Motor neuron (in vitro differentiated cells): ENCODE measurements at regions not wholly inside any gene's neighbourhood (a gene's known extent, or its start where the extent isn't known, plus 50 kb on each side); places are given as distances from the start of the nearest gene placed in this dataset.

ENCODE experiments used
- ATAC-seq, 8 experiments: fragments of 200-7000 bp; cut with Tn5 transposase; replicated peaks in 6 of 8; 2 replicates each; pipeline ENCODE4 v1.8.0; 2021; ENCODE audit warnings: mild to moderate bottlenecking in 8 of 8, moderate library complexity in 8 of 8
- H3K27ac ChIP-seq, 2 donors: fragments of 250-450 bp; sonication (Bioruptor Pico); 2 replicates each; pipeline ENCODE4 v1.9.0; 2021; ENCODE audit warnings: antibody characterized with exemption in 2 of 2, mild to moderate bottlenecking in 2 of 2, moderate library complexity in 1 of 2
- H3K4me1 ChIP-seq, 2 donors: fragments of 250-450 bp; sonication (Bioruptor Pico); replicated peaks in 1 of 2; 2 replicates each; pipeline ENCODE4 v1.6.1; 2021; ENCODE audit warnings: antibody characterized with exemption in 2 of 2, mild to moderate bottlenecking in 2 of 2, moderate library complexity in 1 of 2
- H3K4me3 ChIP-seq, 5 donors: fragments of 250-450 bp; sonication (Bioruptor Pico); 2 replicates each; pipeline ENCODE4 v1.9.0; 2021; ENCODE audit warnings: antibody characterized with exemption in 5 of 5, mild to moderate bottlenecking in 5 of 5, moderate library complexity in 4 of 5
- WGBS, 10 experiments: fragments of 450-650 bp; shearing (Covaris generic); methylation state at CpG; one replicate each; pipeline ENCODE4 v1.0.0; 2022; 5-methylcytosine and 5-hydroxymethylcytosine counted together
- in situ Hi-C, 9 experiments: fragments of 400-800 bp; cut with MboI; loops; one replicate each; pipeline ENCODE4 v1.15.0; 2021; ENCODE audit warnings: low sequenced_read_pairs in 9 of 9, low pct_unique_long_range_greater_than_20kb in 2 of 9; ENCODE audit not compliant: unreplicated experiment in 9 of 9

GRCh38 chr4:187283201-187283955, 559.7 kb upstream of the FAT1 start:
- no peak for ATAC-seq
- in situ Hi-C loops, result no loop called here
- Histone ChIP-seq H3K4me1 (no peaks in the 10 kb centered on the region), H3K27ac (no peak overlapping the region), H3K4me3 (no peak overlapping the region)
- WGBS, 10 experiments, result 0 to 100% (median 54%) methylated on average over 1 to 10 of the region's 10 CpGs

DNA sequence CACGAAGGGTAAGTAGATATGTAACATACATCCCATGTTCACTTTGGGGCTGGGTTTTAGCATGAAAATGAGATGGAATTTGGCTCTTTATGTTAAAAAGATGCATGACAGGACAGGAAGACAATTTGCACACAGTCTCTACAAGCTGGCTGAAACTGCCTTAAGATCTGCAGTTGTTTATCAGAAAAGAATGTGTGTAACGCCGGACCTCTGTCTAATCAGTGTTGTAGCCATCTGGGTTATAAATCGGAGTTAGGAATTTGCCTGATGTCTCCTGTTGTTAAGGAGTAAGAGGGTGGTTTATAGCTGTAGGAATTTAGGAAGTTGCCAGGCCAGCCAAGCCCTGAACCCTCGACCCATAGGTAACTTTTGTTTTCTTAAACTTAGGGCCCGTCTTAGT, 562.9 kb upstream of the FAT1 start:
- Histone ChIP-seq H3K27ac (no peak overlapping the region), H3K4me3 (no peak overlapping the region), H3K4me1 (no peaks in the 10 kb centered on the region)
- in situ Hi-C loops, result no loop called here
- 0 to 100% (median 70%) methylated on average over 1 to 6 of the region's 6 CpGs for WGBS, 10 experiments
- peak in 5 of 8 experiments; percentile 26 to 53 (median 40) for ATAC-seq

DNA sequence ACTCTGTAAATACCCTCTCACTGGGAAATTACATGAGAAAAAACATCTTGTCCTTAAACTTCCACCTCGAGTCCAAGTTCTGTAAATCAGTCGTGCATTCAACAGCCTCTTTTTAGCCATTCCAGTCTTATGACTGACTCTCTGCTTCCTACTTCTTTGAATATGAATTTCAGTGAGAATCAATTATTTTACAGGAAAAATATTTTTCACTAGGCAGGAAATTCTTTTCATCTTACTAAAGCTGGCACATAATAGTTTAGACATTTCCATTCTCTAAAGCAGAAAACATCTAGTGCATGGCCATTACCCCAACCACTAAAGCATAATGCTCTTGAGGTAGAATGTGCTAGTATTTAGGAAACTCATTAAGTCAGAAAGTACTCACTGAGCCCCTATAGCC, 565.7 kb upstream of the FAT1 start:
- WGBS, 10 experiments, result 0 to 50% (median 29%) methylated on average over 1 to 2 of the region's 2 CpGs; no CpG with 5 or more reads in 5 of the 10 experiments
- Histone ChIP-seq H3K4me1 (no peaks in the 10 kb centered on the region), H3K4me3 (no peak overlapping the region), H3K27ac (no peak overlapping the region)
- ATAC-seq, result no peak
- in situ Hi-C loops, result no loop called here

- no peak overlapping the region for H3K27ac ChIP-seq
- no peak overlapping the region for H3K4me3 ChIP-seq
- no peak for ATAC-seq
- WGBS, 10 experiments, result 4 to 90% (median 57%) methylated on average over 1 to 3 of the region's 3 CpGs; no CpG with 5 or more reads in 1 of the 10 experiments
- in situ Hi-C loops, result no loop called here
- H3K4me1 ChIP-seq, result no peaks in the 10 kb centered on the region
Measured at GRCh38 chr4:187294861-187295260, 571.2 kb upstream of the FAT1 start.

DNA sequence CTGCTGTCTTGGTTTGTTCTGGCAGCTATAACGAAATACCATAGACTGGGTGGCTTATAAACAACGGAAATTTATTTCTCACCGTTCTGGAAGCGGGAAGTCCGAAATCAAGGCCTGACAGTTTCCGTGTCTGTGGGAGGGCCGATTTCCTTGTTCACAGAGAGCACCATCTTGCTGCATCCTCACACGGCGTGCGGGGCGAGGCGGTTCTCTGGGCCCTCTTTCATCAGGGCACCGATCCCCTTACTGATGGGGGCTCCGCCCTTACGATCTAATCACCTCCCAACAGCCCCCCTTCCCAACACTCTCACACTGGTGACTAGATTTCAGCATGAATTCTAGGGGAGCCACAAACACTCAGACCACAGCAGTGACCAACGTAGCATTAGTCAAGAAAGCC, 578.3 kb upstream of the FAT1 start:
- peak in 3 of 8 experiments; percentile 13 to 47 (median 22) for ATAC-seq
- Histone ChIP-seq H3K4me1 (peaks cover 7% of the 10 kb centered on the region in 2 donors), H3K4me3 (no peak overlapping the region), H3K27ac (no peak overlapping the region)
- 78 to 100% (median 96%) methylated on average over 2 to 12 of the region's 16 CpGs; no CpG with 5 or more reads in 3 of the 10 experiments for WGBS, 10 experiments
- in situ Hi-C loops, result no loop called here

DNA sequence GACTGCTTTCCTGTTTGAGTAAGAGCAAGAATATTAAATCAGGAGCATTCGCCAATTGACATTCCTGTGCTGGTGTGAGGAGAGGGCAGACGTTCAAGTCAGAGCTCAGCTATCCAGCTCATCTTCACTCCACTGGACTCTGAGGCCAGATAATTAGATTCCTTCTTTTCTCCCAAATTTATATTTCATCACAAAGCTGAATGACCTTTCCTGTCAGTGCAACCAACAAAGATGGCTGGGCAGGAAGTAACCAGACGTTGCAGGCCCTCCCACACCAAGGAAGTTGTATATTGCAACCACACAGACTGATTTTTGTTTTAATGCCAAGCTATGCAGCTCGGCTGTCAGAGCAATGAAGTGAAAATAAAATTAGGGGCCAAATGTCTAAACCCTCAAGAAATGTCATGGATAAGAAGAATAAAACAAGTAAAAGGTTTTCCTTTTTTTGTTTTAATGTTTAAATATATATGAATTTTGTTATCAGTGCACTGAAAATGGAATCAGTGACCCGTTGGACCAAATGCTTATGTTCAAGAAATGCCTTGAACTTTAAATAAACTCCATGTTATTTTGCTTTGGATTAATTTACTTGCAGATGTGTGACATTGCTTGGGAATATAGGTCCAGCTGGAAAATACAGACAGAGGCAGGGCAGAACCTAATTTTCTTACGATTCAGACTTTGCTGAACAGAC, 578.9 kb upstream of the FAT1 start:
- Histone ChIP-seq H3K4me1 (peaks cover 7% of the 10 kb centered on the region in 2 donors), H3K27ac (no peak overlapping the region), H3K4me3 (no peak overlapping the region)
- 7 to 82% (median 54%) methylated on average over 1 to 6 of the region's 6 CpGs; no CpG with 5 or more reads in 2 of the 10 experiments for WGBS, 10 experiments
- ATAC-seq, result peak in 5 of 8 experiments; percentile 41 to 68 (median 49)
- in situ Hi-C loops, result no loop called here

- no peak for ATAC-seq
- 14 to 100% (median 71%) methylated on average over 1 to 5 of the region's 11 CpGs for WGBS, 10 experiments
Measured at GRCh38 chr4:187304133-187304532, 580.5 kb upstream of the FAT1 start.

DNA sequence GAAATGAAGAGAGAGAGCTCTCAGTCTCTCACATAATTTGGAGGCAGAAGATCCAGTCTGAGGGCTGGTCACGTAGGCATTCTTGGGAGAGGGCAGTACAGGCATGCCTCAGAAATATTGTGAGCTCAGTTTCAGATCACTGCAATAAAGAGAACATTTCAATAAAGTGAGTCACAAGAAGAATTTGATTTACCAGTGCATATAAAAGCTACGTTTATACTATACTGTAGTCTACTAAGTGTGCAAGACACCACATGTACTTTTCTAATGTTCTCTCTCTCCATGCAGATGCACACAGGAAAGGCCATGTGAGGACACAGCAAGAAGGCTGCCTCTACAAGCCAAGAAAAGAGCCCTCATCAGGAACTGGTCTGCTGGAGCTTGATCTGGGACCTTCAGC, 583.5 kb upstream of the FAT1 start:
- H3K4me1 ChIP-seq, result peaks cover 6% of the 10 kb centered on the region in 2 donors
- in situ Hi-C loops, result no loop called here
- no peak overlapping the region for H3K27ac ChIP-seq
- no peak for ATAC-seq
- WGBS, 10 experiments, result 0 to 100% (median 82%) methylated on average over 1 to 2 of the region's 2 CpGs; no CpG with 5 or more reads in 1 of the 10 experiments
- H3K4me3 ChIP-seq, result no peak overlapping the region

More at GRCh38 chr4:187304133-187304532, 580.5 kb upstream of the FAT1 start:
- Histone ChIP-seq H3K4me1 (peaks cover 7% of the 10 kb centered on the region in 2 donors), H3K4me3 (no peak overlapping the region), H3K27ac (no peak overlapping the region)
- in situ Hi-C loops, result no loop called here

GRCh38 chr4:187309456-187309855, 585.8 kb upstream of the FAT1 start:
- in situ Hi-C loops, result no loop called here

DNA sequence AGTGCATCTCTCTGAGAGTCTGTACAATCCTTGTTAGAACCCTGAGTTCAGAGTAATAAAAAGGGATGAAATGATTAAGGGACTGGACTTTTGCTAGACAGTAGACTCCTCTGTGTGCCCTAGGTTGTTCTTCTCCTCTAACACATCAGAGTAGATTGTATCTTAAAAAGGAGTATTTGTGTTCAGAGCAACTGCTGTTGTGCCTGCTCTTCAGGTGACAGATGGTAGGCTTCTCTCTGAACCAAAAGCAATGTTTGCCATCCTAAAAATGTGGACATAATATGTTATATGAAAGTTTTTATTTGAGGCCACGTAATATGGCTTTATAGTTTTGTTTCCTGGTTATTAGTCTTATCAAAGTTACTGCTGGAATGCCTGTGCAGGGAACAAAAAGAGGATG, 588.6 kb upstream of the FAT1 start:
- in situ Hi-C loops, result no loop called here
- ATAC-seq, result no peak
- 13 to 86% (median 59%) methylated on average over 1 of the region's 1 CpG; no CpG with 5 or more reads in 4 of the 10 experiments for WGBS, 10 experiments
- no peaks in the 10 kb centered on the region for H3K4me1 ChIP-seq
- no peak overlapping the region for H3K4me3 ChIP-seq
- H3K27ac ChIP-seq, result no peak overlapping the region

More at GRCh38 chr4:187309456-187309855, 585.8 kb upstream of the FAT1 start:
- H3K27ac ChIP-seq, result no peak overlapping the region
- no peaks in the 10 kb centered on the region for H3K4me1 ChIP-seq
- 13 to 77% (median 57%) methylated on average over 1 to 3 of the region's 3 CpGs; no CpG with 5 or more reads in 1 of the 10 experiments for WGBS, 10 experiments
- H3K4me3 ChIP-seq, result no peak overlapping the region
- no peak for ATAC-seq

DNA sequence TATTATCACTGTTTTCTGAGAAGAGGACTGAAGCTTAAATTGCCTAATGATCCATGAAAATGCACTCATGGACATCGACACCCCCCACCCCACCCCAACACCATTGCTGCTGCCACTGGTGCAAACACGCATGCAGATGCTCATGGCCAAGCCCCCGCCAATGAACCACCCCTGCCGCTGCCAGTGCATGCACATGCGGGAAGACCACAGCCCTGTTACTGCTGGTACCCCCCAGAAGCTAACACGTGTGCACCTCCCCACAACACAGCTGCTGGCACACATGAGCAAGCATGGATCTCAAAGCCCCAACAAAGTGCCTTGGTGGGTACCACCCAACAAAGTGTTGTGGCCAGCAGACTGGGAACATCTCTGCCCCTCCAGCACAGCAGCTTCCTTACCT, 594.1 kb upstream of the FAT1 start:
- no peaks in the 10 kb centered on the region for H3K4me1 ChIP-seq
- no peak overlapping the region for H3K27ac ChIP-seq
- in situ Hi-C loops, result no loop called here
- 35 to 50% methylated on average over 1 to 2 of the region's 6 CpGs; no CpG with 5 or more reads in 8 of the 10 experiments for WGBS, 10 experiments
- no peak for ATAC-seq
- no peak overlapping the region for H3K4me3 ChIP-seq

- no peak for ATAC-seq
- in situ Hi-C loops, result no loop called here
- Histone ChIP-seq H3K4me1 (no peaks in the 10 kb centered on the region), H3K27ac (no peak overlapping the region), H3K4me3 (no peak overlapping the region)
- WGBS, 10 experiments, result 0 to 82% (median 56%) methylated on average over 2 of the region's 2 CpGs; no CpG with 5 or more reads in 2 of the 10 experiments
Measured at GRCh38 chr4:187321711-187322110, 598.1 kb upstream of the FAT1 start.

GRCh38 chr4:187332141-187332540, 608.5 kb upstream of the FAT1 start:
- no peaks in the 10 kb centered on the region for H3K4me1 ChIP-seq
- WGBS, 10 experiments, result 14 to 100% (median 60%) methylated on average over 1 to 7 of the region's 7 CpGs; no CpG with 5 or more reads in 1 of the 10 experiments
- ATAC-seq, result no peak
- no peak overlapping the region for H3K27ac ChIP-seq
- no peak overlapping the region for H3K4me3 ChIP-seq
- in situ Hi-C loops, result no loop called here
